ENCODE measurements at regions not wholly inside any gene's neighbourhood (a gene's known extent, or its start where the extent isn't known, plus 50 kb on each side); places are given as distances from the start of the nearest gene placed in this dataset.

GRCh38 chr4:30917946-30918345, 197.8 kb downstream of the PCDH7 start:
- Histone ChIP-seq H3K4me1 (no peaks in the 10 kb centered on the region), H3K4me3 (no peak overlapping the region), H3K9me3 (no peaks in the 10 kb centered on the region), H3K27me3 (no peaks in the 10 kb centered on the region), H3K27ac (replicated peaks in 1 of 4) (no peak overlapping the region), H3K36me3 (no peaks in the 10 kb centered on the region)
- intact Hi-C loops (cut with DNase I), result no loop called here
- DNase-seq (ENCODE audit: extremely low spot score), result no peak
- TF ChIP-seq CTCF (IDR thresholded peaks at IDR 0.05), result no peak
- TF ChIP-seq POLR2AphosphoS5 (IDR thresholded peaks at IDR 0.05), result no peak
- no peak for TF ChIP-seq EP300 (IDR thresholded peaks at IDR 0.05)
- no peak for TF ChIP-seq POLR2A (IDR thresholded peaks at IDR 0.05; ENCODE audit: low read depth)

GRCh38 chr4:30919458-30919857, 199.3 kb downstream of the PCDH7 start:
- no peak for DNase-seq (ENCODE audit: extremely low spot score)
- H3K27ac ChIP-seq (replicated peaks in 1 of 4), result no peak overlapping the region
- H3K36me3 ChIP-seq, result no peaks in the 10 kb centered on the region
- H3K4me1 ChIP-seq, result no peaks in the 10 kb centered on the region
- TF ChIP-seq POLR2AphosphoS5 (IDR thresholded peaks at IDR 0.05) (no peak), POLR2A (IDR thresholded peaks at IDR 0.05; ENCODE audit: low read depth) (no peak), EP300 (IDR thresholded peaks at IDR 0.05) (no peak), CTCF (IDR thresholded peaks at IDR 0.05) (no peak)
- no peaks in the 10 kb centered on the region for H3K27me3 ChIP-seq
- H3K4me3 ChIP-seq, result no peak overlapping the region
- WGBS, result 98% methylated on average over 1 of the region's 1 CpG
- intact Hi-C loops (cut with DNase I), result no loop called here
- no peaks in the 10 kb centered on the region for H3K9me3 ChIP-seq

GRCh38 chr4:30920043-30920442, 199.9 kb downstream of the PCDH7 start:
- H3K36me3 ChIP-seq, result no peaks in the 10 kb centered on the region
- H3K4me3 ChIP-seq, result no peak overlapping the region
- H3K9me3 ChIP-seq, result no peaks in the 10 kb centered on the region
- WGBS, result 90% methylated on average over 11 of the region's 11 CpGs
- no peaks in the 10 kb centered on the region for H3K27me3 ChIP-seq
- no peak overlapping the region for H3K27ac ChIP-seq (replicated peaks in 1 of 4)
- H3K4me1 ChIP-seq, result no peaks in the 10 kb centered on the region
- intact Hi-C loops (cut with DNase I), result no loop called here
- TF ChIP-seq EP300 (IDR thresholded peaks at IDR 0.05), result no peak
- no peak for TF ChIP-seq CTCF (IDR thresholded peaks at IDR 0.05)
- no peak for TF ChIP-seq POLR2A (IDR thresholded peaks at IDR 0.05; ENCODE audit: low read depth)
- TF ChIP-seq POLR2AphosphoS5 (IDR thresholded peaks at IDR 0.05), result no peak
- no peak for DNase-seq (ENCODE audit: extremely low spot score)

- Histone ChIP-seq H3K4me1 (no peaks in the 10 kb centered on the region), H3K4me3 (no peak overlapping the region), H3K27me3 (no peaks in the 10 kb centered on the region), H3K36me3 (no peaks in the 10 kb centered on the region), H3K27ac (replicated peaks in 1 of 4) (no peak overlapping the region), H3K9me3 (no peaks in the 10 kb centered on the region)
- WGBS, result 89% methylated on average over 4 of the region's 4 CpGs
- TF ChIP-seq POLR2AphosphoS5 (IDR thresholded peaks at IDR 0.05) (no peak), EP300 (IDR thresholded peaks at IDR 0.05) (no peak), CTCF (IDR thresholded peaks at IDR 0.05) (no peak), POLR2A (IDR thresholded peaks at IDR 0.05; ENCODE audit: low read depth) (no peak)
- DNase-seq (ENCODE audit: extremely low spot score), result no peak
- intact Hi-C loops (cut with DNase I), result no loop called here
Observed at GRCh38 chr4:30922625-30923024, 202.5 kb downstream of the PCDH7 start.

GRCh38 chr4:30924495-30924894, 204.3 kb downstream of the PCDH7 start:
- no peaks in the 10 kb centered on the region for H3K27me3 ChIP-seq
- H3K9me3 ChIP-seq, result no peaks in the 10 kb centered on the region
- intact Hi-C loops (cut with DNase I), result no loop called here
- no peak for DNase-seq (ENCODE audit: extremely low spot score)
- H3K4me3 ChIP-seq, result no peak overlapping the region
- H3K36me3 ChIP-seq, result no peaks in the 10 kb centered on the region
- no peak for TF ChIP-seq CTCF (IDR thresholded peaks at IDR 0.05)
- no peak for TF ChIP-seq POLR2AphosphoS5 (IDR thresholded peaks at IDR 0.05)
- TF ChIP-seq EP300 (IDR thresholded peaks at IDR 0.05), result no peak
- TF ChIP-seq POLR2A (IDR thresholded peaks at IDR 0.05; ENCODE audit: low read depth), result no peak
- H3K4me1 ChIP-seq, result peaks cover 0 to 7% (median 0%) of the 10 kb centered on the region in 4 donors
- H3K27ac ChIP-seq (replicated peaks in 1 of 4), result no peak overlapping the region
